Type B pancreatic cell (in vitro differentiated cells): ENCODE measurements at regions not wholly inside any gene's neighbourhood (a gene's known extent, or its start where the extent isn't known, plus 50 kb on each side); places are given as distances from the start of the nearest gene placed in this dataset.

Experiments used
- DNase-seq: peaks from one replicate; pipeline ENCODE4 v3.0.0; 2021; ENCODE audit warnings: mixed read lengths; ENCODE audit not compliant: unreplicated experiment; ENCODE audit errors: extremely low spot score
- H3K27ac Mint-ChIP-seq: 2 replicates; pipeline ENCODE4 v1.8.0; 2021; ENCODE audit warnings: mild to moderate bottlenecking, mixed read lengths
- H3K27me3 Mint-ChIP-seq: 2 replicates; pipeline ENCODE4 v1.8.0; 2021; ENCODE audit warnings: mixed read lengths
- H3K36me3 Mint-ChIP-seq: 2 replicates; pipeline ENCODE4 v1.8.0; 2021; ENCODE audit warnings: mixed read lengths
- H3K4me1 Mint-ChIP-seq: one replicate; pipeline ENCODE4 v1.8.0; 2021; ENCODE audit warnings: mixed read lengths; ENCODE audit not compliant: unreplicated experiment
- H3K4me3 Mint-ChIP-seq: 2 replicates; pipeline ENCODE4 v1.8.0; 2021; ENCODE audit warnings: mild to moderate bottlenecking, mixed read lengths
- H3K9me3 Mint-ChIP-seq: 2 replicates; pipeline ENCODE4 v1.8.0; 2021; ENCODE audit warnings: mixed read lengths
- CTCF ChIP-seq: fragments of 200-600 bp; sonication (generic); conservative IDR thresholded peaks from 2 replicates; pipeline ENCODE4 v1.5.0; 2021; ENCODE audit warnings: antibody characterized with exemption, mild to moderate bottlenecking

- H3K4me1 Mint-ChIP-seq = peaks cover 36% of the 10 kb centered on the region
- no peaks in the 10 kb centered on the region for H3K9me3 Mint-ChIP-seq
- H3K27ac Mint-ChIP-seq = no peak overlapping the region
- H3K4me3 Mint-ChIP-seq = no peak overlapping the region
- H3K36me3 Mint-ChIP-seq = no peaks in the 10 kb centered on the region
- no peak for TF ChIP-seq CTCF
- DNase-seq = no peak
- H3K27me3 Mint-ChIP-seq = peaks cover 24% of the 10 kb centered on the region
Measured at GRCh38 chr6:40340957-40341356, 246.2 kb downstream of the LRFN2 start.

GRCh38 chr6:40340196-40340595 is 247.0 kb downstream of the LRFN2 start:
- H3K27me3 Mint-ChIP-seq = peaks cover 31% of the 10 kb centered on the region
- DNase-seq = no peak
- peaks cover 44% of the 10 kb centered on the region for H3K4me1 Mint-ChIP-seq
- no peaks in the 10 kb centered on the region for H3K36me3 Mint-ChIP-seq
- H3K27ac Mint-ChIP-seq = no peak overlapping the region
- TF ChIP-seq CTCF = no peak
- H3K4me3 Mint-ChIP-seq = no peak overlapping the region
- no peaks in the 10 kb centered on the region for H3K9me3 Mint-ChIP-seq

- Mint-ChIP-seq H3K4me3 (no peak overlapping the region), H3K27me3 (peaks cover 46% of the 10 kb centered on the region), H3K4me1 (peaks cover 51% of the 10 kb centered on the region), H3K27ac (no peak overlapping the region), H3K9me3 (no peaks in the 10 kb centered on the region), H3K36me3 (no peaks in the 10 kb centered on the region)
- no peak for DNase-seq
- TF ChIP-seq CTCF = no peak
Measured at GRCh38 chr6:40338306-40338705, 248.9 kb downstream of the LRFN2 start.

- TF ChIP-seq CTCF = no peak
- no peaks in the 10 kb centered on the region for H3K36me3 Mint-ChIP-seq
- H3K27me3 Mint-ChIP-seq = peaks cover 46% of the 10 kb centered on the region
- H3K4me3 Mint-ChIP-seq = no peak overlapping the region
- no peak overlapping the region for H3K27ac Mint-ChIP-seq
- peaks cover 44% of the 10 kb centered on the region for H3K4me1 Mint-ChIP-seq
- no peak for DNase-seq
- H3K9me3 Mint-ChIP-seq = no peaks in the 10 kb centered on the region
Measured at GRCh38 chr6:40336940-40337760, 250.0 kb downstream of the LRFN2 start.

- Mint-ChIP-seq H3K36me3 (no peaks in the 10 kb centered on the region), H3K9me3 (no peaks in the 10 kb centered on the region), H3K27ac (no peak overlapping the region), H3K4me3 (no peak overlapping the region), H3K27me3 (peaks cover 51% of the 10 kb centered on the region), H3K4me1 (peaks cover 37% of the 10 kb centered on the region)
- TF ChIP-seq CTCF = no peak
- DNase-seq = no peak
Measured at GRCh38 chr6:40336296-40336695, 250.9 kb downstream of the LRFN2 start.
